H1 (cell line): ENCODE measurements at regions not wholly inside any gene's neighbourhood (a gene's known extent, or its start where the extent isn't known, plus 50 kb on each side); places are given as distances from the start of the nearest gene placed in this dataset.

Experiments
- CHD7 ChIP-seq: fragments of 300-600 bp; sonication (generic); IDR thresholded peaks from 2 replicates; pipeline ENCODE4 v1.7.1; 2012; ENCODE audit warnings: low read length, moderate library complexity, mild to moderate bottlenecking, inconsistent platforms; ENCODE audit not compliant: insufficient replicate concordance
- CTCF ChIP-seq, 3 experiments: IDR thresholded peaks; 1 replicate in 2 of 3; 2 replicates in 1 of 3; pipeline versions ENCODE4 v1.5.1 to v1.6.1; 2011; ENCODE audit warnings: low read length in 3 of 3, mild to moderate bottlenecking in 3 of 3, inconsistent platforms in 2 of 3, low read depth in 1 of 3, moderate library complexity in 1 of 3; ENCODE audit not compliant: insufficient read depth in 1 of 3; ENCODE audit errors: control extremely low read depth in 1 of 3
- EGR1 ChIP-seq: IDR thresholded peaks from 2 replicates; pipeline ENCODE4 v1.6.1; 2011; ENCODE audit warnings: low read depth, low read length, borderline replicate concordance
- NANOG ChIP-seq: IDR thresholded peaks from 2 replicates; pipeline ENCODE4 v1.6.1; 2011; ENCODE audit warnings: low read length, low read depth, mild to moderate bottlenecking, inconsistent platforms; ENCODE audit not compliant: insufficient read depth, poor library complexity, severe bottlenecking
- SP2 ChIP-seq: IDR thresholded peaks from 2 replicates; pipeline ENCODE4 v1.6.1; 2012; ENCODE audit warnings: mild to moderate bottlenecking, low read length, inconsistent platforms
- SUZ12 ChIP-seq: fragments of 200-600 bp; sonication (generic); IDR thresholded peaks from 2 replicates; pipeline ENCODE4 v1.6.1; 2012; ENCODE audit warnings: mild to moderate bottlenecking, inconsistent platforms, low read length, moderate library complexity, mixed read lengths
- TEAD4 ChIP-seq: IDR thresholded peaks from 2 replicates; pipeline ENCODE4 v1.6.1; 2012; ENCODE audit warnings: low read depth, low read length, inconsistent platforms, mixed read lengths

GRCh38 chr5:125199373-125199772, 452.9 kb upstream of the ZNF608 start (continued):
- TF ChIP-seq CHD7 (no peak), CTCF (IDR thresholded peaks at IDR 0.05; ENCODE audit: control extremely low read depth in 1 of 3, insufficient read depth in 1 of 3, low read depth in 1 of 3, low read length in 3 of 3) (no peak), NANOG (no peak), EGR1 (no peak), SUZ12 (no peak), SP2 (no peak), TEAD4 (no peak)
